ENCODE measurements at regions not wholly inside any gene's neighbourhood (a gene's known extent, or its start where the extent isn't known, plus 50 kb on each side); places are given as distances from the start of the nearest gene placed in this dataset.

DNA sequence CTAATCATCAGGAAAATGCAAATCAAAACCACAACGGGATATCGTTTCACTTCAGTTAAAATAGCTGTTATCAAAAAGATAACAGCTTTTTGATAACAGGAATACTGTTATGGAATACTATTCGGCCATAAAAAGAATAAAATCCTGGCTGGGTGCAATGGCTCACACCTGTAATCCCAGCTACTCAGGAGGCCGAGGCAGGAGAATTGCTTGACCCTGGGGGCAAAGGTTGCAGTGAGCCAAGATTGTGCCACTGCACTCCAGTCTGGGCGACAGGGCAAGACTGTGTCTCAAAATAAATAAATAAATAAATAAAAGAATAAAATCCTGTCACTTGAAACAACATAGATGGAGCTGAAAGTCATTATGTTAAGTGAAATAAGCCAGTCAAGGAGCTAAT, 178.1 kb upstream of the TSC22D2 start:
- TF ChIP-seq, protein P1, sequence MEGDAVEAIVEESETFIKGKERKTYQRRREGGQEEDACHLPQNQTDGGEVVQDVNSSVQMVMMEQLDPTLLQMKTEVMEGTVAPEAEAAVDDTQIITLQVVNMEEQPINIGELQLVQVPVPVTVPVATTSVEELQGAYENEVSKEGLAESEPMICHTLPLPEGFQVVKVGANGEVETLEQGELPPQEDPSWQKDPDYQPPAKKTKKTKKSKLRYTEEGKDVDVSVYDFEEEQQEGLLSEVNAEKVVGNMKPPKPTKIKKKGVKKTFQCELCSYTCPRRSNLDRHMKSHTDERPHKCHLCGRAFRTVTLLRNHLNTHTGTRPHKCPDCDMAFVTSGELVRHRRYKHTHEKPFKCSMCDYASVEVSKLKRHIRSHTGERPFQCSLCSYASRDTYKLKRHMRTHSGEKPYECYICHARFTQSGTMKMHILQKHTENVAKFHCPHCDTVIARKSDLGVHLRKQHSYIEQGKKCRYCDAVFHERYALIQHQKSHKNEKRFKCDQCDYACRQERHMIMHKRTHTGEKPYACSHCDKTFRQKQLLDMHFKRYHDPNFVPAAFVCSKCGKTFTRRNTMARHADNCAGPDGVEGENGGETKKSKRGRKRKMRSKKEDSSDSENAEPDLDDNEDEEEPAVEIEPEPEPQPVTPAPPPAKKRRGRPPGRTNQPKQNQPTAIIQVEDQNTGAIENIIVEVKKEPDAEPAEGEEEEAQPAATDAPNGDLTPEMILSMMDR (IDR thresholded peaks at IDR 0.05): no peak
- no peak for TF ChIP-seq POLR2A (IDR thresholded peaks at IDR 0.05; ENCODE audit: low read depth)
